Heart left ventricle (tissue), 16 donors: ENCODE measurements at regions not wholly inside any gene's neighbourhood (a gene's known extent, or its start where the extent isn't known, plus 50 kb on each side); places are given as distances from the start of the nearest gene placed in this dataset.

Experiments used
- ATAC-seq, 4 donors: fragments of 200-7000 bp; cut with Tn5 transposase; one replicate each; pipeline ENCODE4 v1.9.1; 2020 to 2022; ENCODE audit warnings: moderate library complexity in 4 of 4, mild to moderate bottlenecking in 3 of 4, moderate number of reproducible peaks in 1 of 4
- DNase-seq, 5 donors: peaks; one replicate each; pipeline ENCODE4 v3.0.0-alpha.2; 2020
- H3K27ac ChIP-seq, 12 donors: fragments of 200-600 bp; sonication (generic) in 4 of 12; one replicate each; pipeline versions ENCODE4 v1.5.0 to v1.8.0; 2016 to 2022; ENCODE audit warnings: mild to moderate bottlenecking in 2 of 12
- H3K27me3 ChIP-seq, 9 donors: fragments of 200-600 bp; sonication (generic) in 2 of 9; one replicate each; pipeline versions ENCODE4 v1.5.1 to v1.8.0; 2016 to 2022; ENCODE audit warnings: mild to moderate bottlenecking in 3 of 9
- H3K36me3 ChIP-seq, 9 donors: fragments of 200-600 bp; sonication (generic) in 2 of 9; one replicate each; pipeline versions ENCODE4 v1.5.0 to v1.8.0; 2018 to 2022; ENCODE audit warnings: mild to moderate bottlenecking in 2 of 9
- H3K4me1 ChIP-seq, 12 donors: fragments of 200-600 bp; sonication (generic) in 4 of 12; one replicate each; pipeline versions ENCODE4 v1.5.0 to v1.8.0; 2016 to 2022; ENCODE audit warnings: mild to moderate bottlenecking in 3 of 12
- H3K4me3 ChIP-seq, 12 donors: fragments of 200-600 bp; sonication (generic) in 4 of 12; one replicate each; pipeline versions ENCODE4 v1.5.0 to v1.8.0; 2017 to 2022; ENCODE audit warnings: mild to moderate bottlenecking in 9 of 12, moderate library complexity in 4 of 12
- H3K9me3 ChIP-seq, 12 donors: fragments of 200-600 bp; sonication (generic) in 4 of 12; one replicate each; pipeline versions ENCODE4 v1.5.0 to v1.8.0; 2016 to 2022; ENCODE audit warnings: mild to moderate bottlenecking in 1 of 12
- CTCF ChIP-seq, 12 donors: fragments of 200-600 bp; sonication (generic) in 4 of 12; IDR thresholded peaks; one replicate each; pipeline versions ENCODE4 v1.5.0 to v1.8.0; 2018 to 2022; ENCODE audit warnings: antibody characterized with exemption in 12 of 12, mild to moderate bottlenecking in 5 of 12
- POLR2A ChIP-seq, 2 donors: fragments of 450-650 bp; IDR thresholded peaks; one replicate each; pipeline ENCODE4 v1.6.1; 2017; ENCODE audit warnings: antibody characterized with exemption in 2 of 2, mild to moderate bottlenecking in 2 of 2, moderate library complexity in 2 of 2
- WGBS, 4 donors: extraction: QIAGEN DNeasy Blood & Tissue Kit in 2 of 4; methylation state at CpG; one replicate each; pipeline versions ENCODE4 v1.1.5 to v1.1.7; 2013 to 2018; 5-methylcytosine and 5-hydroxymethylcytosine counted together
- intact Hi-C, 10 donors: fragments of 100-400 bp; cut with DNase I; formaldehyde crosslinking; loops; one replicate each; pipeline versions ENCODE4 v1.11.1 to v1.14.2; 2022
- donor health status: ischemic (EF 13 %, LVEDD 7.1; RV severe dilation, severe dysfunction).
- donor health status: healthy with polysubstance abuse.
- donor health status: DM: no; HTN: yes; CAD: no.
- donor health status: DM: no; HTN: no; CAD: no.
- donor health status: ischemic (EF 25% LVEDD 6.9; RV normal size, moderate dysfunction).
- donor health status: ischemic (EF 25% LVEDD 5.7; RV mildly dilated, moderate dysfunction).
- donor health status: healthy.
- donor health status: DM: yes; HTN: yes; CAD: no.
- donor health status: ischemic (EF 35%, LVEDD 5.7; RV mildly dilated, moderate dysfunction).
- donor health status: nonischemic (EF 11% LVEDD 7.7; RV severe dilation, severe dysfunction).
- donor health status: DM: yes; HTN: yes; CAD: no.
- donor health status: PGD.
- donor health status: ischemic (EF 29% LVEDD 5.4; RV normal size, mild dysfunction).
- donor health status: nonischemic (EF 23%, LVEDD 6.1; RV moderate dilation, normal function).

GRCh38 chr20:61023612-61024011 is 228.4 kb upstream of the CDH4 start:
- H3K4me3 ChIP-seq = no peak overlapping the region
- H3K27me3 ChIP-seq = no peaks in the 10 kb centered on the region
- H3K36me3 ChIP-seq = no peaks in the 10 kb centered on the region
- H3K27ac ChIP-seq = no peak overlapping the region
- peaks cover 0 to 10% (median 0%) of the 10 kb centered on the region in 12 donors for H3K9me3 ChIP-seq
- TF ChIP-seq CTCF (IDR thresholded peaks at IDR 0.05) = no peak
- TF ChIP-seq POLR2A (IDR thresholded peaks at IDR 0.05) = no peak
- H3K4me1 ChIP-seq = no peaks in the 10 kb centered on the region
- 89 to 95% (median 92%) methylated on average over 4 to 29 of the region's 29 CpGs for WGBS, 4 donors
- intact Hi-C loops = no loop called here
- no peak for DNase-seq
- ATAC-seq = no peak

GRCh38 chr20:61024390-61024789 is 227.7 kb upstream of the CDH4 start:
- ATAC-seq (no peak), DNase-seq (no peak)
- no peaks in the 10 kb centered on the region for H3K36me3 ChIP-seq
- H3K27ac ChIP-seq = no peak overlapping the region
- TF ChIP-seq POLR2A (IDR thresholded peaks at IDR 0.05) = no peak
- TF ChIP-seq CTCF (IDR thresholded peaks at IDR 0.05) = no peak
- H3K27me3 ChIP-seq = no peaks in the 10 kb centered on the region
- peaks cover 0 to 10% (median 0%) of the 10 kb centered on the region in 12 donors for H3K9me3 ChIP-seq
- H3K4me3 ChIP-seq = no peak overlapping the region
- H3K4me1 ChIP-seq = no peaks in the 10 kb centered on the region
- intact Hi-C loops = no loop called here
- WGBS, 4 donors = 72 to 77% (median 73%) methylated on average over 9 to 11 of the region's 11 CpGs

GRCh38 chr20:61025536-61025935 is 226.5 kb upstream of the CDH4 start:
- TF ChIP-seq POLR2A (IDR thresholded peaks at IDR 0.05) (no peak), CTCF (IDR thresholded peaks at IDR 0.05) (no peak)
- intact Hi-C loops = no loop called here
- WGBS, 4 donors = 84 to 92% (median 87%) methylated on average over 10 of the region's 10 CpGs
- Histone ChIP-seq H3K4me3 (no peak overlapping the region), H3K27me3 (no peaks in the 10 kb centered on the region), H3K4me1 (no peaks in the 10 kb centered on the region), H3K27ac (no peak overlapping the region), H3K9me3 (peaks cover 0 to 10% (median 0%) of the 10 kb centered on the region in 12 donors), H3K36me3 (no peaks in the 10 kb centered on the region)
- no peak for DNase-seq
- no peak for ATAC-seq

- ATAC-seq (no peak), DNase-seq (no peak)
- Histone ChIP-seq H3K27me3 (no peaks in the 10 kb centered on the region), H3K9me3 (peaks cover 0 to 10% (median 0%) of the 10 kb centered on the region in 12 donors), H3K27ac (no peak overlapping the region), H3K36me3 (no peaks in the 10 kb centered on the region), H3K4me3 (no peak overlapping the region), H3K4me1 (no peaks in the 10 kb centered on the region)
- intact Hi-C loops = no loop called here
- WGBS, 4 donors = 88 to 93% (median 90%) methylated on average over 6 of the region's 6 CpGs
- TF ChIP-seq CTCF (IDR thresholded peaks at IDR 0.05) (no peak), POLR2A (IDR thresholded peaks at IDR 0.05) (no peak)
These were observed 225.9 kb upstream of the CDH4 start for GRCh38 chr20:61026173-61026572.
